Tibial nerve (tissue), 4 donors: ENCODE measurements at regions not wholly inside any gene's neighbourhood (a gene's known extent, or its start where the extent isn't known, plus 50 kb on each side); places are given as distances from the start of the nearest gene placed in this dataset.
"Not testable (repeated sequence)": the region's sequence is repeated elsewhere in the genome, so short reads cannot be mapped to it uniquely, and the experiment has no call there.

Experiments
- DNase-seq, 2 donors: peaks; one replicate each; pipeline ENCODE4 v3.0.0-alpha.2; 2019; ENCODE audit warnings: low spot score in 2 of 2
- H3K27ac ChIP-seq, 4 donors: fragments of 200-600 bp; sonication (generic) in 3 of 4; one replicate each; pipeline ENCODE4 v1.5.1; 2017 to 2019; ENCODE audit warnings: mild to moderate bottlenecking in 1 of 4
- H3K27me3 ChIP-seq, 2 donors: fragments of 200-600 bp; sonication (generic) in 1 of 2; one replicate each; pipeline versions ENCODE4 v1.5.1 to v1.6.0; 2017 to 2019
- H3K36me3 ChIP-seq, 3 donors: fragments of 200-600 bp; sonication (generic); one replicate each; pipeline ENCODE4 v1.5.1; 2018 to 2019
- H3K4me1 ChIP-seq, 4 donors: fragments of 200-600 bp; sonication (generic) in 3 of 4; one replicate each; pipeline ENCODE4 v1.5.1; 2017 to 2019
- H3K4me3 ChIP-seq, 4 donors: fragments of 200-600 bp; sonication (generic) in 3 of 4; one replicate each; pipeline ENCODE4 v1.5.1; 2017 to 2019; ENCODE audit warnings: mild to moderate bottlenecking in 1 of 4, moderate library complexity in 1 of 4
- H3K9me3 ChIP-seq, 4 donors: fragments of 200-600 bp; sonication (generic) in 3 of 4; one replicate each; pipeline ENCODE4 v1.5.1; 2017 to 2019
- CTCF ChIP-seq, 5 experiments: fragments of 200-600 bp in 3 of 5; fragments of 450-650 bp in 2 of 5; sonication (generic) in 3 of 5; IDR thresholded peaks; one replicate each; pipeline ENCODE4 v1.5.1; 2016 to 2019; ENCODE audit warnings: antibody characterized with exemption in 5 of 5, mild to moderate bottlenecking in 3 of 5, moderate library complexity in 2 of 5
- EP300 ChIP-seq, 2 donors: sonication (generic); formaldehyde crosslinking; IDR thresholded peaks; one replicate each; pipeline ENCODE4 v1.6.1; 2017; ENCODE audit warnings: antibody characterized with exemption in 2 of 2, mild to moderate bottlenecking in 1 of 2
- POLR2A ChIP-seq, 2 donors: fragments of 450-650 bp; IDR thresholded peaks; one replicate each; pipeline ENCODE4 v1.6.1; 2017; ENCODE audit warnings: antibody characterized with exemption in 2 of 2, mild to moderate bottlenecking in 2 of 2, moderate library complexity in 2 of 2
- WGBS, 2 donors: methylation state at CpG; one replicate each; pipeline ENCODE4 v1.1.5; 2018; 5-methylcytosine and 5-hydroxymethylcytosine counted together

DNA sequence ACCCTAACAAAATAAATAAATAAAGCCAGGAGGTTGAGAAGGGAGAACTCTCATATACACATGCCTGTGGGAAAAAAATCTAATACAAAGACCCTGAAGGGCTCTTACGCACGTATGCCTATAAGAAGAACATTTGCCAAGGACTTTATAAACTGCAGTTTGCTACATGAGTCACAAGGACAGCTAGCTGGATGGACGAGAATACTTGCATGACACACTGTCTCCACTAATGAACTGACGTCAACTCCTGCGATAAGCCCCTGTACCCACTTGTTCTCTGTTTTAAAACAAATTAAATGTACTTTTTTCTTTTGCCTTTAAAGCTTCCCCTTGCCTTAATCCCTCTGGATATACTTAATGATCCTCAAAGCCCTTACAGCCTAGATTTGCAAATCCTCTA, 374.6 kb upstream of the GHITM start:
- 67 to 77% methylated on average over 5 of the region's 5 CpGs for WGBS, 2 donors
- no peak for DNase-seq
- Histone ChIP-seq H3K4me1 (no peaks in the 10 kb centered on the region), H3K9me3 (no peaks in the 10 kb centered on the region), H3K27me3 (no peaks in the 10 kb centered on the region), H3K4me3 (no peak overlapping the region), H3K36me3 (no peaks in the 10 kb centered on the region), H3K27ac (no peak overlapping the region)
- no peak for TF ChIP-seq CTCF (IDR thresholded peaks at IDR 0.05)
- TF ChIP-seq EP300 (IDR thresholded peaks at IDR 0.05): no peak
- no peak for TF ChIP-seq POLR2A (IDR thresholded peaks at IDR 0.05)

GRCh38 chr10:83765731-83766130, 373.6 kb upstream of the GHITM start:
- Histone ChIP-seq H3K4me3 (no peak overlapping the region), H3K27me3 (no peaks in the 10 kb centered on the region), H3K9me3 (no peaks in the 10 kb centered on the region), H3K27ac (no peak overlapping the region), H3K4me1 (no peaks in the 10 kb centered on the region), H3K36me3 (no peaks in the 10 kb centered on the region)
- 83 to 86% methylated on average over 2 of the region's 2 CpGs for WGBS, 2 donors
- TF ChIP-seq POLR2A (IDR thresholded peaks at IDR 0.05): no peak
- no peak for TF ChIP-seq CTCF (IDR thresholded peaks at IDR 0.05)
- no peak for TF ChIP-seq EP300 (IDR thresholded peaks at IDR 0.05)
- no peak for DNase-seq

GRCh38 chr10:83769281-83769820, 370.0 kb upstream of the GHITM start:
- Histone ChIP-seq H3K27ac (no peak overlapping the region), H3K27me3 (no peaks in the 10 kb centered on the region), H3K4me1 (no peaks in the 10 kb centered on the region), H3K36me3 (no peaks in the 10 kb centered on the region), H3K4me3 (no peak overlapping the region), H3K9me3 (peaks cover 0 to 17% (median 0%) of the 10 kb centered on the region in 4 donors)
- WGBS, 2 donors: 23 to 37% methylated on average over 5 of the region's 5 CpGs
- DNase-seq: no peak
- TF ChIP-seq CTCF (IDR thresholded peaks at IDR 0.05) (no peak), EP300 (IDR thresholded peaks at IDR 0.05) (no peak), POLR2A (IDR thresholded peaks at IDR 0.05) (no peak)

GRCh38 chr10:83786701-83787100, 352.6 kb upstream of the GHITM start:
- not testable (repeated sequence) for H3K36me3 ChIP-seq, H3K4me3 ChIP-seq, H3K27me3 ChIP-seq, H3K27ac ChIP-seq, DNase-seq, H3K4me1 ChIP-seq
- WGBS, 2 donors: 93 to 95% methylated on average over 25 of the region's 25 CpGs
- peaks cover 0 to 43% (median 0%) of the 10 kb centered on the region in 4 donors for H3K9me3 ChIP-seq

DNA sequence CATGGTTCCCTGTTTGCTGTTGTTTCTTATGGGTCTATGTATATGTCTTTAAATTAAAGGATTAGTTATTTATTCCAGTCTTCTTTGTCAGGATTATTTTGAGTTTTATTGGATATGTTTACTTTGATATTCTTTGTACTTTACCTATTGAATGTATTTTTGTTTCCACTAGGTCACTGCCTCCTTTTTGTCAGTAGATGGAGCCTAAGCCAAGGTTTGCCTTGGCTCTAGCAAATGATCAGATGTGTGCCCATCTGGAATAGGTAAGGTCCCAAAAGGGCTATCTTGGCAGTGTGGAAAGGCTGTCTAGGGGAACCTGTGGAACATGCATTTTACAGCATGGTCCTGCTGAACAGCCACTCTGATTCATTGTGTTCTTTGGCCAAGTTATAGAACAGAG, 337.3 kb upstream of the GHITM start:
- no peak for TF ChIP-seq POLR2A (IDR thresholded peaks at IDR 0.05)
- no peak for TF ChIP-seq EP300 (IDR thresholded peaks at IDR 0.05)
- TF ChIP-seq CTCF (IDR thresholded peaks at IDR 0.05): no peak
- no peaks in the 10 kb centered on the region for H3K4me1 ChIP-seq
- H3K4me3 ChIP-seq: no peak overlapping the region
- H3K36me3 ChIP-seq: no peaks in the 10 kb centered on the region
- no peak overlapping the region for H3K27ac ChIP-seq
- H3K27me3 ChIP-seq: no peaks in the 10 kb centered on the region
- no peak for DNase-seq
- H3K9me3 ChIP-seq: peaks cover 0 to 23% (median 0%) of the 10 kb centered on the region in 4 donors

DNA sequence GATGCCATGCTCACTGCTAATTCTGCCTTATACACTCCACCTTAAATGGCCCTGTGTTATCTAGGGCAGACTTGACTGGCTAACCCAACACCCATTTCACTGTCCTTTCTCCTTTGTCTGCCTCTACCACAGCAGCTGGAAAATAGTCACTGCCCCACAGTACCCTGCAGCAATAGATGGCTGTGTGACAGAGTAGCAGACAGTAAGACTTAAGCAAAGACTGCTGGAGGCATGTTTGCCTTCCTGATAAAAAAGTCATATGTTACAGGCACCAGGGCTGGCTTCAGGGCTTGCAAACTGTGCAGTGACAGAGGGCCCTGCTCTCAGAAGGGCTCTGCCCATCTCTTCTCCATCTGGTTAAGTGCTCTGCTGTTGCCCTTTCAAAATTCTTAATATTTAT, 332.6 kb upstream of the GHITM start:
- TF ChIP-seq CTCF (IDR thresholded peaks at IDR 0.05) (no peak), POLR2A (IDR thresholded peaks at IDR 0.05) (no peak), EP300 (IDR thresholded peaks at IDR 0.05) (no peak)
- H3K27me3 ChIP-seq: no peaks in the 10 kb centered on the region

More for the DNA sequence above, 332.6 kb upstream of the GHITM start:
- Histone ChIP-seq H3K4me1 (no peaks in the 10 kb centered on the region), H3K4me3 (no peak overlapping the region), H3K9me3 (peaks cover 0 to 4% (median 0%) of the 10 kb centered on the region in 4 donors), H3K36me3 (no peaks in the 10 kb centered on the region), H3K27ac (no peak overlapping the region)
- no peak for DNase-seq
